Fibroblast of skin of scalp (primary cell): ENCODE measurements at regions not wholly inside any gene's neighbourhood (a gene's known extent, or its start where the extent isn't known, plus 50 kb on each side); places are given as distances from the start of the nearest gene placed in this dataset.

Experiments used
- DNase-seq: peaks from one replicate; pipeline ENCODE4 v3.0.0-alpha.2; 2013

- peak; percentile 78 for DNase-seq
These were observed 91.5 kb upstream of the BEND6 start for GRCh38 chr6:56863366-56863765.

GRCh38 chr6:56862415-56863175 lies 92.3 kb upstream of the BEND6 start:
- no peak for DNase-seq

- no peak for DNase-seq
These were observed 94.4 kb upstream of the BEND6 start for GRCh38 chr6:56860475-56860874.

GRCh38 chr6:56856036-56856580 lies 98.8 kb upstream of the BEND6 start:
- DNase-seq = no peak

GRCh38 chr6:56854086-56854485 lies 100.8 kb upstream of the BEND6 start:
- DNase-seq = no peak

- DNase-seq = no peak
These were observed 101.4 kb upstream of the BEND6 start for GRCh38 chr6:56853541-56853940.

- no peak for DNase-seq
These were observed 102.5 kb upstream of the BEND6 start for GRCh38 chr6:56852260-56853010.

- peak; percentile 87 for DNase-seq
These were observed 103.2 kb upstream of the BEND6 start for GRCh38 chr6:56851541-56852259.

GRCh38 chr6:56851074-56851473 lies 103.8 kb upstream of the BEND6 start:
- DNase-seq = peak; percentile 31

GRCh38 chr6:56850626-56851025 lies 104.3 kb upstream of the BEND6 start:
- DNase-seq = no peak

GRCh38 chr6:56849896-56850295 lies 105.0 kb upstream of the BEND6 start:
- peak; percentile 75 for DNase-seq

- DNase-seq = no peak
These were observed 106.8 kb upstream of the BEND6 start for GRCh38 chr6:56848105-56848504.

- DNase-seq = no peak
These were observed 109.9 kb upstream of the BEND6 start for GRCh38 chr6:56845032-56845431.

GRCh38 chr6:56843476-56844349 lies 111.2 kb upstream of the BEND6 start:
- peak; percentile 88 for DNase-seq

- peak; percentile 57 for DNase-seq
These were observed 112.0 kb upstream of the BEND6 start for GRCh38 chr6:56842686-56843475.

GRCh38 chr6:56841751-56842150 lies 113.2 kb upstream of the BEND6 start:
- no peak for DNase-seq

- no peak for DNase-seq
These were observed 113.5 kb upstream of the BEND6 start for GRCh38 chr6:56841381-56841749.

- peak; percentile 82 for DNase-seq
These were observed 114.2 kb upstream of the BEND6 start for GRCh38 chr6:56840467-56841380.

GRCh38 chr6:56839533-56840183 lies 115.2 kb upstream of the BEND6 start:
- DNase-seq = no peak

- DNase-seq = no peak
These were observed 115.9 kb upstream of the BEND6 start for GRCh38 chr6:56838965-56839364.
